ENCODE measurements at regions not wholly inside any gene's neighbourhood (a gene's known extent, or its start where the extent isn't known, plus 50 kb on each side); places are given as distances from the start of the nearest gene placed in this dataset.

GRCh38 chr15:100735129-100736053 is 133.0 kb downstream of the ASB7 start:
- no peak for DNase-seq

GRCh38 chr15:100737214-100737613 is 134.8 kb downstream of the ASB7 start:
- DNase-seq, result no peak

DNA sequence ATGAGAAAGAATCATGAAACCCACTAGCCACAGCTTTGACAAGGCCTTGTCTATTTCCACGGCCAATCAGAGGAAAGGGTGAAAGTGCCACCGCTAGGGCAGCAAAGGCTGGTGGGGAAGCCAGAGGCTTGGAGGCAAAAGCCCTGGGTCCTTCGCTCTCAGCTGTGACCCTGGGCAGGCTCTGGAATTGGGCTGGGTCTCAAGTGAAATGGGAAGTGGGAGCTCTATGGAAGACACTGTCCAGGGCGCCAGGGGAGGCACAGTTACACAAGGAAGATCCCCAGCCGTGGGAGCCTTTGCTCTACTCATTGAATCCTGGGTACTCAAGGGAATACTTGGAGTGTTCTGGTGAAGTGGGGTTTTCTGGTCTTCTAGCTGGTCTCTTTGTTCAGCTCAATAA is 136.2 kb downstream of the ASB7 start:
- no peak for DNase-seq

GRCh38 chr15:100740138-100740537 is 137.7 kb downstream of the ASB7 start:
- DNase-seq, result no peak

DNA sequence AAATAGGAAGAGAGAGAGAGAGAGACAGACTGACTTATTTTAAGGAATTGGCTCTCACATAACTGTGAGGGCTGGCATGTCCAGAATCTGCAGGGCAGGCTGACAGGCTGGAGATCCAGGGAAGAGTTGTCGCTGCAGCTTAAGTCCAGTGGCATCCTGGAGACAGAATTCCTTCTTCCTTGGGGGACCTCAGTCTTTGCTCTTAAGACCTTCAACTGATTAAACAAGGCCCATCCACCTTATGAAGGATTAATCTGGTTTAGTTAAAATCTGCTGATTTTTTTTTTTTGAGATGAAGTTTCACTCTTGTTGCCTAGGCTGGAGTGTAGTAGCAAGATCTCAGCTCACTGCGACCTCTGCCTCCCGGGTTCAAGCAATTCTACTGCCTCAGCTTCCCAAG is 128.0 kb upstream of the ALDH1A3 start:
- no peak for DNase-seq

DNA sequence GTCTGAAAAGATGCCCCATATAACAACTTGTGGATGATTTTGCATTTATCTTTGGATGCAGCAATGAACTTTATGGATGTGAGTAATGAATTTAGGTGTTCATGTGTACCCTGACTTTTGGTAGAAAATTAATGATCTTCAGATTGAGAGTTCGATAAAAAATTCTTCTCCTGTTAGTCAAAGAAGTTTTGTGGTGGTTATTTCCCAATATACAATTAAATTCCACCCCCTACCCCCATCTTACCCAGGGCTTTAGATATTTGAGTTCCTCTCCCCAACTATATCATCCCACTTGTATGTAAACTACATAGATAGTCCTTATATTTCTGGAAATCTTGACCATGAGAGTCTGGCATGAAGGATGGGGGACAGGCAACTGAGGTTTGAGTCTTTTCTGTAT is 126.1 kb upstream of the ALDH1A3 start:
- DNase-seq, result no peak

- DNase-seq, result no peak
These were observed 122.0 kb upstream of the ALDH1A3 start for GRCh38 chr15:100757661-100758060.

- DNase-seq, result no peak
These were observed 121.1 kb upstream of the ALDH1A3 start for GRCh38 chr15:100758555-100758954.

GRCh38 chr15:100759106-100759505 is 120.5 kb upstream of the ALDH1A3 start:
- no peak for DNase-seq

DNA sequence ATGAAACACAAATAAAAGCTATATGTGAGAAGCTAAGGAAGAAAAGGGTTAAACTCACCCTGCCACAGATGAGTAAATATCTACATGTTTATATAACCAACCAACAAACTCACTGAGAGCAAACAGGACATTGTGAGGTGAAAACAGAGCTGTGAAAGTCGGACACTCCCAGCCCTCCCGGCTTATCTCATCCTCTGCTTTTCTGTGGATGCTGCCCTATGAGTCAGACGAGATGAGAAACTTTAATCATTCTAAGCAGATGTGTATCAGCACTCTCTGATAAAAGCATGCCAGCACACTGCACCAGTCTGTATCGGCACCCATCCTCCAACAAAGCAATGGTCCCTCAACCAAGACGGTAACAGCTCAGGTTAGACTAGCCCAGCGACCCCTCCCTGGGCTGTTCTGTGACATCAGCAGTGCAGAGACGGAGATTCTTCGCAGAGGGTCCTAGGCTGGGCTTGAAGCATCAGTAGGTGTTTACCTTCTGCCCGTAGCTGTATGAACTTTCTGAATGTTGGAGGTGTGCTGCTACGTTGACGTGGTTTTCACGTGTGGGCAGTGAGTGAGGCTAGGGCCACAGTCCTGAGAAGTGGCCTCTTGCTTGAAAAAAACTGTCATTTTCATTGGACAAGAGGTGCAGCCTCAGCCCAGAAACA is 119.8 kb upstream of the ALDH1A3 start:
- no peak for DNase-seq

DNA sequence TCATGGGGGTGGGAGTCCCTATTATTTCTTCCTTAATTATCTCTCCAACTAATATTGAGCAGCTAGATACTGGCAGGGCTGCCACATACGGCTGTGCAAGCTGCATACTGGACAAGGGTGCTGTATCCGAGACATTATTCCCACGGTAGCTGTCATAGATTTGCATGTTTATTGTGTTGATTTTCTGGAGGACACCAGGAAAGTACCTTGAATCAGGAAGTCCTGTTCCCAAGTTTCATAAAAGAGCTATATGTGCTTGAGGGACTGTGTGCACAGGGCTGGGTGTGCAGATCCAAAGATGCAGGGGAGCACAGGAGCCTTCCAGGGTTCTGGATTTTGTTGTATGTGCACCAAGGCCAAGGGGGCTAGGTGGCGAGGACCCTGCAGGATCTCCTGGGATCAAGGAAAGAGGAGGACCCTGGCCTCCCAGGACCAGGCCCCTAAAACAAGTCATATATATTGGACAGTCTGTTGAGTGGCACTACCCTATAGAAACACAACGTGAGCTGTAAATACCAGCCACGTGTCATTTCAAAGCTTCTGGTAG is 119.2 kb upstream of the ALDH1A3 start:
- DNase-seq, result no peak

- no peak for DNase-seq
These were observed 118.2 kb upstream of the ALDH1A3 start for GRCh38 chr15:100761290-100761935.

GRCh38 chr15:100762289-100762688 is 117.3 kb upstream of the ALDH1A3 start:
- no peak for DNase-seq

DNA sequence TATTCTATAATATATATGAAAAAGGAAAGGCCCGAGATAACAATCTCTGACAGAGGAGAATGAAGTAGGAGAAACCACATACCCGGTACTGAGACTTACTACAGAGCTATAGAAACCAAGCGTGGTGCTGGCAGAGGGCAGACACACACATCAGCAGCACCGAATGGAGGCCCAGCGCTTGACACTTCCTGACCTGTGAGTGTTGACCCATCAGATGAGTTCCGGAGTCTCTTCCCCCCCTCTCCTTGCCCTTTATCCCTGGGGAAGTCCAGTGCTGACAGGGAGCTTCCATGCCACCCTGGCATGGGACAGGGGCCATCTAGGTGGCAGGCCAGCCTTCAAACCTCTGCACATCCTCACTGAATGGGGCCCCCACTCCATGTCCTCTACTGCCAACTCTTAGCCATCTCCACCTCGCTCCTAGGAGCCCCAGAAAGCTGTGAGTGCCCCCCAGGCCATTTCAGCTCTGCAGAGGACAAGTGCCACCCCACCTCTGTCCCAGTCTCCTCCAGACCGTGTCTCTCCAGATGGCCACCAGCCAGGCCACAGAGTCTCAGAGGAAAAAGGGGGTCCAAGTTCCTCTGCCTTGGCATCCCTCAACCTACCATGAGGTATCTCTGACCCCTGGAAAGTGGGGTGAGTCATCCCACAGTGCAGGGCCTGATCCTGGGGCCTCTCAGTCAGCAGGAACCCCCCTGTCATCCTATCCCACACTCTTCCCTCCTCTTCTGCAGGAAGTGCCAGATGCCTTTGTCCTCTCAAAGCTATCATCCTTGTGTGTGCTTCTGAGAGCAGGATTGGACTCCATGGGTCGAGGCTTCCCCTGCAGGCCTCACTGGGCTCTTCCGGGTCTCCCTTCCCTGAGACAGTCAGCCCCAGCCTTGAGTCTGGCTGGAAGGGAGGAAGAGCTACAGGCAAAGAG is 116.5 kb upstream of the ALDH1A3 start:
- no peak for DNase-seq

DNA sequence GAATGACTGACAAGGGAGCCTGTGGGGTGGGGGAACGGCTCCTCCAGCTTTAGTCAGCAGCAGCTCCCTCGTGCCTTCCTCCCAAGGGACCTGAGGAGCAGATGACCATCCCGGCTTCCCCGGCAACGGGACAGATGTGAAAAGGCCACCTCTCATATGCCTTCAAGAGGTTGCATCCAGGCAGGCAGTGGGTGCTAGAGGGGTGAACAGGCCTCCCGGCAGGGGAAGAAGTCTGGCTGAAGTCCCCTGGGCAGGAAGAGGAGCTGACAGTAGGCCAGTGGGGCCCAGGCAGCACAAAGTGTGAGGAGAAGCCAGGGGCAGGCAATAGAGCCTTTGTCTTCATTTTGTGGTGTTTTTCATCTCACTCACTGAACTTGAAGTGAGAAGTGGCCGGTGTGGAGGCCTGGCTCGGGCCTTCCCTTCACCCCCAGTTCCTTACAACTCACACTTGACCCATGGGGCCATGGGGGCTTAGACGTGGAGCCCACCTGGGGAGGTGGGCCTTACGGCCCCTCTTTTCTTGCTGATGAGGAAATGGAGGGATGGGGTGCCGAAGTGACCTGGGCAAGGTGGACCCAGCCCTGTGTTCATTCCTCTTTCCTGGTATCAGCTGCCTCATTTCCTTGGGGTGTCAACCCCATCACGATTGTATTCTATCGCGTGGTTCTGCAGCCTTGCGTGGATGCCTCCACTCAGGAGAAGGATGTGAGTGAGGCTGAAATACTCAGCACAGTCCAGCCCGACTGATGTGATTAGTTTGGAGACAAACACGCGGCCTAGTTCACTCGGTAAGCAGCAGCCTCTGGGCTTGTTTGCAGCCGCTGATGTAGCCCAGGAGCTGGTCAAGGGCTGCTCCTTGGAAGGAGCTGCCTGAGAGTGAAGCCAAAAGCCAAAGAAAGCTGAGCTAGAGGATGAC is 115.5 kb upstream of the ALDH1A3 start:
- DNase-seq, result no peak

GRCh38 chr15:100764778-100765466 is 114.7 kb upstream of the ALDH1A3 start:
- no peak for DNase-seq

- no peak for DNase-seq
These were observed 114.0 kb upstream of the ALDH1A3 start for GRCh38 chr15:100765467-100766241.

GRCh38 chr15:100766243-100767000 is 113.2 kb upstream of the ALDH1A3 start:
- no peak for DNase-seq
